SJSA1 (cell line): ENCODE measurements at regions not wholly inside any gene's neighbourhood (a gene's known extent, or its start where the extent isn't known, plus 50 kb on each side); places are given as distances from the start of the nearest gene placed in this dataset.
A peak's percentile ranks its signal among the peaks of the same experiment; 100 is the strongest.

Experiments used
- DNase-seq, 2 experiments: peaks; one replicate each; pipeline ENCODE4 v3.0.0-alpha.2; 2015 to 2020; ENCODE audit warnings: low spot score in 2 of 2, low read depth in 1 of 2
- H3K27ac ChIP-seq: fragments of 250-450 bp; sonication (Bioruptor Pico); 2 replicates; pipeline ENCODE4 v1.5.1; 2020; ENCODE audit warnings: mild to moderate bottlenecking, moderate library complexity
- H3K27me3 ChIP-seq: fragments of 250-450 bp; sonication (Bioruptor Pico); replicated peaks from 2 replicates; pipeline ENCODE4 v1.5.1; 2020; ENCODE audit warnings: mild to moderate bottlenecking, moderate library complexity
- H3K36me3 ChIP-seq: fragments of 250-450 bp; sonication (Bioruptor Pico); 2 replicates; pipeline ENCODE4 v1.5.1; 2020; ENCODE audit warnings: mild to moderate bottlenecking
- H3K4me1 ChIP-seq: fragments of 250-450 bp; sonication (Bioruptor Pico); replicated peaks from 2 replicates; pipeline ENCODE4 v1.6.1; 2021; ENCODE audit warnings: mild to moderate bottlenecking
- H3K4me3 ChIP-seq: fragments of 250-450 bp; sonication (Bioruptor Pico); 2 replicates; pipeline ENCODE4 v1.5.1; 2020; ENCODE audit warnings: mild to moderate bottlenecking
- H3K9me3 ChIP-seq: fragments of 250-450 bp; sonication (Bioruptor Pico); replicated peaks from 2 replicates; pipeline ENCODE4 v1.5.1; 2020; ENCODE audit warnings: mild to moderate bottlenecking

DNA sequence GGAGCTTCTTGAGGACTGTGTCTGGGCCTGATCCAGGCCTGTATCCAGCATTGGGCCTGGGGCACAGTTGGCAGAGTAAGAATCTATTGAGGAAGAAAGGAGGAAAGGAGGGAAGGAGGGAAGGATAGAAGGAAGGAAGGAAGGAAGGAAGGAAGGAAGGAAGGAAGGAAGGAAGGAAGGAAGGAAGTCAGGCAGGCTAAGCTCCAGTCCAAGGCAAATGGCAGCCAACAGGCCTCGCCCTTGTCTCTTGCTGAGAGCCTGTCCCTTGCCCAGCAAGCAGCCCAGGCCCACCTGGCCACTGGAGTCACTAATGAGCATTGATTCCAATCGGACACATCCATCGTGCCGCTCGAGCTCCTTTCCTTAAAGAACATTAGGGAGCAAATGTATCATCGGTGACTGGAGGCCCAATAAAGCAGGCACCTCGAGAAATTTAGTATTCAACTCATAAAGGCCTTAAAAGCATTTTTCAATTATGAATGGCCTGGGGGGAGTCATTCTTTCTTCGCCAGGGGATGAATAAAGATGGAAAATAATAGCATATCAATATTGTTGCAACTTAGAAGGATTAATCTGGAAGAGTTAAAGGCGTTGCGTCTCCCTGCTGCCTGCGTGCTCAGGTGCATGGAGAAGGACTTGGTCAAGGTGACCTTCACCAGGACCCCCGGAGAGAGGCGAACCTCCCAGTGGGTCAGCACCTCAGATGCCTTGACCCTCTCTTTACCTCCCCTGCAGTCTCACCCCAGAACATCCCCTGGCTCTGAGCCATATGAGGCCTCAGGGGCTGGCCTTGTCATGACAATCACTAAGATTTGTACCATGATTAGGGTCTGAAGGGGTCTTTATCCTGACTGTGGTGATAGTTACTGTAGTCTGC lies 144.5 kb upstream of the RUNX3 start:
- Histone ChIP-seq H3K27ac (no peak overlapping the region), H3K9me3 (no peaks in the 10 kb centered on the region), H3K36me3 (no peaks in the 10 kb centered on the region), H3K4me3 (no peak overlapping the region), H3K4me1 (no peaks in the 10 kb centered on the region), H3K27me3 (no peaks in the 10 kb centered on the region)
- no peak for DNase-seq

DNA sequence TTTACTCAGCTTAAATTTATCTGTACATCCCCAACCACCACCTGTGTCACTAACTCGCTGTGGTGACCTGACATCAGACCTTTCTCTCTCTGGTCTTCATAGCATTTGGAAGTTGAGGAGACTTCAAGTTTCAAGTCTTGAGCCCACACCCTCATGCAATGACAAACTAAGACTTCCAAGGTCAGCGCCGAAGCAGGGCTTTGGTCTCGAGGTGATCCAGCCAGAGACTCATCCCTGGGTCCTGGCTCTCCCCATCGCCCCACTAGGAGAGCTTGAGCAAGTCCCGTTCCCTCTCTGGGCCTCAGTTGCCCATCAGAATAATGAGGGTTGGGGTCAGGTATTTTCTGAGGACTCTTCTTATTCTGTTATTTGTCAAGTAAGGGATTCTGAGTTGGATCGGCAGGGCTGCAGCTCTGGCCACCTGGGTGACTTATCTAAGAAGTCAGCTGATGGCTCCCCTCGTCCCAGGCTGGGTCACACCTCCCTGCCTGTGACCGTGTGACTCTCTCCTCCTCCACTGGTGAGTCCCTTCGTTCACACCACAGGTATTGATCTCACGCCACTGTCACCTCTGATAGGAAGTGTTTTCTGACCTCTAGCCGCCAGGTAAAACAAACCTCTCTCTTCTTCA lies 143.7 kb upstream of the RUNX3 start:
- no peaks in the 10 kb centered on the region for H3K36me3 ChIP-seq
- no peak for DNase-seq
- H3K4me1 ChIP-seq: no peaks in the 10 kb centered on the region
- H3K27ac ChIP-seq: no peak overlapping the region
- no peak overlapping the region for H3K4me3 ChIP-seq
- H3K27me3 ChIP-seq: no peaks in the 10 kb centered on the region
- no peaks in the 10 kb centered on the region for H3K9me3 ChIP-seq

DNA sequence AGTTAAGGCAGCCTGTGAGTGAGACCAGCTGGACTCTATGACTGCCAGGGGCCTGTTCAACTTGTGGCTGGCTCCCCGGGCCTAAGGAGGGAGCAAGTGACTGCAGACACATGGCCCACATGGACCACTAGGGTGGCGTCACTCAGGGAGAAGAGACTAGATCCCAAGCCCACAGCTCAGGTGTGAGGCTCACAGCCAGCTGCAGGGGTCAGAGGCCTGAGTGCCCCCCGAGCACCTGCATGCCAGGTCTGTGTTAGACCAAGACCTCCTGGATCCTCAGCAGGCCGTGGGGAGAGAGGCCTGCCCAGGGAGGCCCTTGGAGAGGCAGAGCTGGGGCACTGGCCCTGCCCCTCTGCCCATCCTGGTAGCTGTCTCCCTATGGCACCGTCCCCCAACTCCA lies 142.4 kb upstream of the RUNX3 start:
- Histone ChIP-seq H3K36me3 (no peaks in the 10 kb centered on the region), H3K27me3 (no peaks in the 10 kb centered on the region), H3K4me1 (no peaks in the 10 kb centered on the region), H3K4me3 (no peak overlapping the region), H3K27ac (no peak overlapping the region), H3K9me3 (no peaks in the 10 kb centered on the region)
- no peak for DNase-seq

DNA sequence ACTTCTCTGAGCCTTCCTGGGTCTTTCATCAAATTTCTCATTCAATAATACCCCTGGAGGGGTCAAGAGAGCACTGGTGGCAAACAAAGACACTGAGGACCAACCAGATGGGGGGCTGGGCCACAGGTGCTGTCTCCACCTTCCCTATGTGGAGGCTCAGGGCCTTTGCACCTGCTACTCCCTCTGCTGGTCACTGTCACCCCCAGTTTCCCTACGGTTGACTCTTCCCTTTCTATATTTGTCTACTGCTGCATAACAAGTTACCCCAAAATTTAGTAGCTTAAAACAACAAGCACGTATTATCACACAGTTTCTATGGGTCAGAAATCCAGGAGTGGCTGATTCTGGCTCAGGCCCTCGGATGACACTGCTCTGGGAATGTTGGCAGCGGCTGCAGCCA lies 138.8 kb upstream of the RUNX3 start:
- H3K27me3 ChIP-seq: no peaks in the 10 kb centered on the region
- H3K36me3 ChIP-seq: no peaks in the 10 kb centered on the region

DNA sequence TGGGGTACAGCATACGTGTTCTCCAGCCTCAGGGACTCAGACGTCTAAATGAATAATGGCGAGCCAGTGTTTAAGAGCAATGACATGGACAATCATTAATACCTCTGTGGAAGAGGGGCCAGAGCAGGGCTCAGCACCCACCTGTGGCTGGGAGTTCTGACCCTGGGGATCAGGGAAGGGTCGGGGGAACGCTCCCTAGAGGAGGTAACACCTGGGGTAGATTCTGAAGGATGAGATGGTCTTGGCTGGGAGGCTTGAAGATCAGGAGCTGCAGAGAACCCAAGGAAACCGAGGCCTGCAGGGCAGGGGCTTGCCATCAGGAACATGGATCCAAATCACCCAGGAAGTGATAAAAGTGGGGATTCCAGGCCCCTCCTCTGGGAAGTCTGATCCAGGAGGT lies 138.2 kb upstream of the RUNX3 start:
- no peaks in the 10 kb centered on the region for H3K9me3 ChIP-seq
- H3K4me1 ChIP-seq: peaks cover 27% of the 10 kb centered on the region
- H3K27me3 ChIP-seq: no peaks in the 10 kb centered on the region
- H3K27ac ChIP-seq: no peak overlapping the region
- no peak for DNase-seq
- H3K4me3 ChIP-seq: no peak overlapping the region
- no peaks in the 10 kb centered on the region for H3K36me3 ChIP-seq

More for the DNA sequence above, 138.8 kb upstream of the RUNX3 start:
- H3K4me1 ChIP-seq: peaks cover 23% of the 10 kb centered on the region
- no peak overlapping the region for H3K27ac ChIP-seq
- no peak for DNase-seq
- no peaks in the 10 kb centered on the region for H3K9me3 ChIP-seq
- H3K4me3 ChIP-seq: no peak overlapping the region

DNA sequence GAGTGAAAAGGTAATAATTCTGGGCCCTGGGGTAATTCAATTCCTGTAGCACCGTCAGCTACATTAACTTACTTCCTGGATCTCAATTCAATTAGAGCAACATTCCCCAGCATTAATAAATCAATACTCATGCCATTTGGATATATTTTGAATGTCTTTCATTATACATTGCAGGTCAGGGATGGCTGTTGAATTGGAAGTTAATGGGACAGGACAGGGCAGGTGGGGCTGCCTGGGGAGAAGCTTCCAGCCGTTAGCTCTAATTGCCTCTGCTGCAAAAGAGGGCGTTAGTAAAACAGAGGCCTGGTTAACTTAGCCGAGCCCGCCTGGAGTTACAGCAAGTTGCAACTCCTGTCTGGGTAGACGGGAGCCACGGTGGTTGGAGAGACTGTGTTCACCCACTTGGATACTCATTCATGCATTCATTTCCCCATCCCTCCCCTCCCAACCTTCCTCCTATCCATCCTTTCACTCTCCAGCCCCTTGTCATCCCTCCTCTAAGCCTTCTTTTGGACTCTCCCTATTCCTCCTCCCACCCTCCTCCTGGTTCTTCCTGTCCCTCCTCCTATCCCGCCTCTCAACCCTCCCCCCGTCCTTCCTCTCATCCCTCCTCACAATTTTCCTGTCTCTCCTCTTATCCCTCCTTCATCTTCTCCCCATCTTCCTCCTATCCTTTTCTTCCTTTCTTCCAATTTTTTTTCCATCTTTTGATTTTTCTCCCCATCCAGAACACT lies 137.6 kb upstream of the RUNX3 start:
- no peak for DNase-seq

DNA sequence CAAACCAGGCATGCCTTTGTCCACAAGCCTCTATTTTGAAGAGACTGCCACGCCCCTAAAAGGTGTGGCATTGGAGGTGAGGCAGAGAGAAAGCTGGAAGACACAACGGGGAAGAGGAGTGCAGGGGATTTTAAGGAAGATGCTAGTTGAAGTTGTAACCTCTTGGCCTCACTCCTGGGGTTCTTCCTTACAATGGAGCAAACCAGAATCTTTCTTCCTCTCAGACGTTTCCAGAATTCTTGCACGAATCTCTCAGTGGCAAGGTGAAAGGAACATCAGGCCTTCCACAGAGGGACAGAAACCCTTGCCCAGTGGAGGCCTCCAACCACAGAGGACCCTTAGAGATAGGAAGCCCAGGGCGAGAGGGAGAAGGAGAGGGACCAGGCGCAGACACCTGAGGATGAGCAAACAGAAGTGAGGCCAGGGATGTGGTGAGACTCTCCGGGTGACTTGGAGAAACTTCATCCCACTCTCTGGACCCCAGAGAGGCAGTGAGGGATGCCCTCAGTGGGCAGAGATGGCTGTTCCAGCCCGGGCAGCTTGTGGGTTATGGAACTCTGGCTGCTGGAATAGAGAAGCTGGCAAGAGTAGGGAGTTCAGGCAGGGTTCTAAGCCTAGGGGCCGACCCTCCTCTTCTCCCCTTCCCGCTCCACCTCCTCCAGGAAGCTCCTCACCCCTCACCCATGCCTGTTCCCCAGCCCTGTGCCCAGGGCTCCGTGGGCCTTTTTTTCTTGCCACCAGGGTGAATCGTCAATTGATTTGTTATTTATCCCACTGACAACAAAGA lies 136.8 kb upstream of the RUNX3 start:
- DNase-seq: no peak
- peaks cover 27% of the 10 kb centered on the region for H3K4me1 ChIP-seq
- H3K9me3 ChIP-seq: no peaks in the 10 kb centered on the region
- H3K4me3 ChIP-seq: no peak overlapping the region
- no peaks in the 10 kb centered on the region for H3K27me3 ChIP-seq
- H3K36me3 ChIP-seq: no peaks in the 10 kb centered on the region
- H3K27ac ChIP-seq: no peak overlapping the region

More for the DNA sequence above, 137.6 kb upstream of the RUNX3 start:
- no peak overlapping the region for H3K4me3 ChIP-seq
- H3K9me3 ChIP-seq: no peaks in the 10 kb centered on the region
- peaks cover 27% of the 10 kb centered on the region for H3K4me1 ChIP-seq
- H3K27me3 ChIP-seq: no peaks in the 10 kb centered on the region
- no peaks in the 10 kb centered on the region for H3K36me3 ChIP-seq
- no peak overlapping the region for H3K27ac ChIP-seq

DNA sequence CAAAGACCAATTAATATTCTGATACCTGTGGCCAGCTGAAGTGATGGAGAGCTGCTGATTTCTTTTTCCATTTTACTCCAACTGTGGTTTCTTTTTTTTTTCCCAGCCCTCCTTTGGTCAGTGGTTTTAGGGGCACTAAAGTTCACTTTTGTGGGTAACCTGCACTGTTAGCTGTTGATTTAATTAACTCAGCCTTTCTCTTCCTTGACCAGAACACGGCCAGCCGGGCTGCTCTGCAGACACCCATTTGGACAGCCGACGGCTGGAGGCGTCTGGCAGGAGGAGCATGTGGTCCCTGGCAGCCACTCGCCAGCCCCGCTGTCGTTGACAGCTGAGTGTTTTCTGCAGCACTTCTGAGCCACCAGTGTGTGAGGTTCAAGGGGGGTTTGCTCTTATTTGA lies 136.2 kb upstream of the RUNX3 start:
- DNase-seq: peak in 1 of 2 experiments; percentile 28
- no peaks in the 10 kb centered on the region for H3K9me3 ChIP-seq
- H3K36me3 ChIP-seq: no peaks in the 10 kb centered on the region
- H3K4me1 ChIP-seq: peaks cover 27% of the 10 kb centered on the region
- no peaks in the 10 kb centered on the region for H3K27me3 ChIP-seq
- H3K27ac ChIP-seq: no peak overlapping the region
- no peak overlapping the region for H3K4me3 ChIP-seq

DNA sequence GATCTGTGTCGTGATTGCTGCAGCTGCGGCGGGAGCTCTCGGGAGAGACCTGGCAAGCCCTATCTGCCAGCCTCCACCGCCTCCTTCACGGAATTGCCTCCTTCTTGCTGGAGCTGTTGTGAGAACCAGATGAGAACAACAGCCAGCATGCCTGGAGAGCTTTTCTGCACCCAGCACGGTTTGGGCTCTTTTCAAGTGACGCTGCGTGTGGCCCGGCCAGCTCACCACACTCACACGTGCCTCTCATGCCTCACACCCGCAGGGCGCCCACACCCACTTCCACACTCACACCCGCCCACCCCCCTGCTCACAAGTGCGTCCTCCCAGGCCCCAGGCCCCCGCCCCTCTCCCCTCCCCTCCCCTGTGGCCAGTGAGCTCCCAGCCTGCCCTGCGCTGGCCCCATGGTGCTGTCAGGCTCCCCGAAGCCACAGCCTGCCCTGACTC lies 135.7 kb upstream of the RUNX3 start:
- DNase-seq: peak; percentile 78 to 94
- no peaks in the 10 kb centered on the region for H3K9me3 ChIP-seq
- H3K4me1 ChIP-seq: peaks cover 27% of the 10 kb centered on the region
- no peaks in the 10 kb centered on the region for H3K27me3 ChIP-seq
- H3K36me3 ChIP-seq: no peaks in the 10 kb centered on the region
- no peak overlapping the region for H3K27ac ChIP-seq
- H3K4me3 ChIP-seq: no peak overlapping the region

DNA sequence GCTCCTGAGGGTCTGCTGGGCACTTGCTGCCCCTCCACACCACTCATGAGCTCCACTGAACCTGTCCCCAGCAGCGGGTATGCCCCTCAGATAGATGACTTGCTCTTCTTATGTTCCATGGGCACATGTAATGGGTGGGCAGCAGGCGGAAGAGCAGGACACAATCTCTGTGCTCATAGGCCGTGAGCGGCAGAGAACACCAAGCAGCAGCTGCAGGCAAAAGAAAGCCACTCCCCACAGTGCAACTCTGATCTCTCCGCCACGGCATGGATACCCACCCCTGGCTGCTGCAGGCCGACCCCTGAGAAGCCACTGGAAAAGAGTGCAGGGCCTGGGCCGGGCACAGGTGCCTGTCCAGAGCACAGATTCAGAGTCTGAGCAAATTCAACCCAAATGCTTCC lies 135.2 kb upstream of the RUNX3 start:
- Histone ChIP-seq H3K27me3 (no peaks in the 10 kb centered on the region), H3K36me3 (no peaks in the 10 kb centered on the region), H3K4me3 (no peak overlapping the region), H3K9me3 (no peaks in the 10 kb centered on the region), H3K27ac (no peak overlapping the region), H3K4me1 (peaks cover 27% of the 10 kb centered on the region)
- no peak for DNase-seq

DNA sequence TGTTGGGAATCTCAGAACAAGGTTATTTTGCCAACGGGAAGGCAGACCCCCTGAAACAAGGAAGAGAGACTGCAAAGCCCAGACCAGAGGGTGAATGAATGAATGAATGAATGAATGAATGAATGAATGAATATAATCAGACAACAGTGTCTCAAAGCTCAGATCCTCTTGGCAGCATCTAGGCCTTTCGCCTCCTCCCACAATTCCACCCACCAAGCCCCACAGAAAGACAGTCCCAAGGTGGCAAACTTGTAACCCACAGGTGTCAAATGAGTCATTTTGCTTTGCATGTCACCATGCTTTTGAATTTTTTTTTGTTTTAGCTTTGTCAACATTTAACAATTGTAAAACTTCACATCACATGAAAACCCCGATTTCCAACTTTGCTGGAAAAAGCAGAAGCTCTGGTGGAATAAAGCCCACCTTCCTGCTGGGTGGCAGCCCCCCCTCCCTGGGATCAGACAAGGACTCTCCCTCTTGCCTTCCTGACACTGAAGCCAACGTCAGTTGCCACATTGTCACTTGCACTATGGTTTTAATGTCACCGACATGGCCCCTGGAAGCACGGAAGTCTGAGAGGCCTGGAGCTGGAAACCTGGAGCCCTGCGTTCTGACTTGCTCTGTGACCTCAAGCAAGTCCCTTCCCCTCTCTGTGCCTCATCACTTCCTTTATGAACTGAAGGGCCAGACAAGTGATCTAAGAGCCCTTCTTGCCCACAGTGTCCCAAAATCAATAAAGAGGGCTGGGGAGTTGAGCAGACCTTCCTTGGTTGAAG lies 134.6 kb upstream of the RUNX3 start:
- no peaks in the 10 kb centered on the region for H3K27me3 ChIP-seq
- no peaks in the 10 kb centered on the region for H3K9me3 ChIP-seq
- no peak overlapping the region for H3K4me3 ChIP-seq
- peaks cover 27% of the 10 kb centered on the region for H3K4me1 ChIP-seq
- no peak for DNase-seq
- H3K36me3 ChIP-seq: no peaks in the 10 kb centered on the region
- no peak overlapping the region for H3K27ac ChIP-seq

DNA sequence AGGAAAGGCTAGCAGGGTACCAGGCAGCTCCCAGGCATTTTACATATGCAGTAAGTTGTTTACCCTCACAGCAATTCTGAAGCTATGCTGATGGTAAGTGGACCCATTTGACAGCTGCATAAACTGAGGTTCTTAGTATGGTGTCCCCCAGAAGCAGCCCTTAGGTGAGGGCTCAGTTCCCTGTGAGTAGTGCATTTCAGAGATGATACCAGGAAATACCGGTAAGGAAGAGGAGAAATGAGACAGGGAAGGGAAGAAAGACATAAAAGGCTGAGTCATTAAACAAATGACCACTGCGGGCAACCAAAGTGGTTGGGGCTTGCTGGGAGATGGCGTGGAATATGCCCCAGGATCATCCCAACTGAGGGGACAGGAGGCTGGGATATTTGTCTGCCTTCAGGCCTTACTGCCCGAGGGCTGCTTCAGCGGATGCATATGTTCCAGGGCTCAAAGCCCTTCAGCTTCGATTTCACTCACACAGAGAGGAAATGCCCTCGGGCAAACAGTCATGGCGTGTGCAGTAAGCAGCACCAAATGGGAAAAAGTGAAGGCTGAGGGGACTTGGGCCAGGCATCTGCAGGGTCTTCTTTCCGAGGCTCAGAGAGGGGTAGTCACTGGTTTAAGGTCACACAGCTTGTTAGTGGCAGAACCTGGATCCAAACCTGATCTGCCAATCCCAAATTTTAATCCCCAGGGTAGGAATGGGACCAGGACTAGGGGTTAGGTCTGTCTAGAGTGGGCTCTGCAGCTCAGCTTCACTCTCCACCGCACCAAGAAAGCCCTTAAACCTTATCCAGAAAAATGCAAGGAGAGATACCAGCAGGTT lies 133.7 kb upstream of the RUNX3 start:
- H3K27me3 ChIP-seq: no peaks in the 10 kb centered on the region
- no peaks in the 10 kb centered on the region for H3K36me3 ChIP-seq
- H3K9me3 ChIP-seq: no peaks in the 10 kb centered on the region
- H3K27ac ChIP-seq: no peak overlapping the region
- peak; percentile 69 to 70 for DNase-seq
- H3K4me3 ChIP-seq: no peak overlapping the region
- peaks cover 27% of the 10 kb centered on the region for H3K4me1 ChIP-seq
